Hypothalamus (tissue), 51 donors: ENCODE measurements at regions not wholly inside any gene's neighbourhood (a gene's known extent, or its start where the extent isn't known, plus 50 kb on each side); places are given as distances from the start of the nearest gene placed in this dataset.
"Not testable (repeated sequence)": the region's sequence is repeated elsewhere in the genome, so short reads cannot be mapped to it uniquely, and the experiment has no call there.

Experiments used
- DNase-seq, 51 donors: peaks; one replicate each; lab custom pipeline; 2025; lab: John Stamatoyannopoulos, UW

DNA sequence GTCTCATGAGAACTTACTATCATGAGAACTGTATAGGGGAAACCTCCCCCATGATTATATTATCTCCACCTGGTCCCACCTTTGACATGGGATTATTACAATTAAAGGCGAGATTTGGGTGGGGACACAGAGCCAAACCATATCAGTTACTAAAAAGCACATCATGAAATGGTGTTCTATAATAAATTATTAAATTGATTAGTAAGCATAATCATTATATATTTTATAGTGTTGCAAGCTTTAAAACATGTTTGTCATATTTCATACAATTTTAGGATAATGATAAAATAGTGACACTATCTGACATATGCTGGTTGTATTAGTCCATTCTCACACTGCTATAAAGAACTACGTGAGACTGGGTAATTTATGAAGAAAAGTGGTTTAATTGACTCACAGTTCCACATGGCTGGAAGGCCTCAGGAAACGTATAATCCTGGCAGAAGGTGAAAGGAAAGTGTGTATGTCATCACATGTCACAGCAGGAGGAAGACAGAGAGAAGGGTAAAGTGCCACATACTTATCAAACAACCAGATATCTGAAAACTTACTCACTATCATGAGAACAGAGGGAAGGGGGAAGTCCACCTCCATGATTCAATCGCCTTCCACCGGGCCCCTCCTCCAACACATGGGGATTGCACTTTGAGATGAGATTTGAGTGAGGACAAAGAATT, 539.2 kb upstream of the OLFM3 start:
- no peak for DNase-seq

DNA sequence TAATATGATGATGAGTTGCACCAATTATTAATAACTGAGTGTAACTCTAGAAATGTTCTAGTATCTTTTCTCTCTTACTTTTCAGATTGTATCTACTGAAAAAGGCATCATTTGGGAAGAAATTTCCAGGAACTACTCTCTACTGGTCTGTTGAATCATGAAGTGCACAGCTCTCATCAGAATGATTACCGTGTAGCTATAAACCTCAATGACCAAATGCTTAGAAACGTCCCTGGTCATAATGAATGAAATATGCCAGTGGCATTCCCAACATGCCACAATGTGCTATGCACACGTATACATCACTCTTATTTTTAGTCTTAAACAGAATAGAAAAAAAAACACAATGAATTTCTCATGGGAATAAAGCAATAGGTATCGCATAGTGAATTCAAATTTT, 534.3 kb upstream of the OLFM3 start:
- DNase-seq = no peak

DNA sequence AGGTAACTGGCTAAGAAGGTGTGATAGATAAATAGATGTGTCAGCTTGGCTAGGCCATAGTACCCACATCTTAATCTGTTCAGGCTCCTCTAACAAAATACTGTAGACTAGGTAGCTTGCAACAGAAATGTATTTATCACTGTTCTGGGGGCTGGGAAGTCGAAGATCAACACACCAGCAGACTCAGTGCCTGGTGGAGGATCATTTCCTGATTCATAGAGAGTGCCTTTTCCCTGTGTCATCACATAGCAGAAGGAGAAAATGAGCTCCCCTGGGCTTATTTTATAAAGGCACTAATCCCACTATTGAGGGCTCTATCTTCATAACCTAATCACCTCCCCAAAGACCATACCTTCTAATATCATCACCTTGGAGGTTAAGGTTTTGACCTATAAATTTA, 532.7 kb upstream of the OLFM3 start:
- DNase-seq = no peak

DNA sequence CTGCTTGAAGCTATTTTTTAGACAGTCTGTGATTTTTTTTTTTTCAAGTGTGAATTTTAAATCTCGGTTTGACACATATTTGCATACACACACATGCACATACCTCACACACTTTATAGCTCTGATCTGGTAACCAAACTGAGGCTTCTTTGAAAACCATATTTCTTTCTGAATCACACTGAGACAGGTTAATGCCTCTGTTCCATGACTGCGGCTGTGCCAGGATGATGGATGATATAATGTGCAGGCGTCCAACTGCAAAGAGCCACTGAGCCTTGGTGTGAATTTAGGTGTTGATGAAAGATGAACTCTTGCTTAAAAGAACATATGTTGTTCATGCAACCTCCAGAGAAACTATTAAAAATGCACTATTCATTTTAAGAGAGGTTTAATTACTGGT, 504.0 kb upstream of the OLFM3 start:
- no peak for DNase-seq

DNA sequence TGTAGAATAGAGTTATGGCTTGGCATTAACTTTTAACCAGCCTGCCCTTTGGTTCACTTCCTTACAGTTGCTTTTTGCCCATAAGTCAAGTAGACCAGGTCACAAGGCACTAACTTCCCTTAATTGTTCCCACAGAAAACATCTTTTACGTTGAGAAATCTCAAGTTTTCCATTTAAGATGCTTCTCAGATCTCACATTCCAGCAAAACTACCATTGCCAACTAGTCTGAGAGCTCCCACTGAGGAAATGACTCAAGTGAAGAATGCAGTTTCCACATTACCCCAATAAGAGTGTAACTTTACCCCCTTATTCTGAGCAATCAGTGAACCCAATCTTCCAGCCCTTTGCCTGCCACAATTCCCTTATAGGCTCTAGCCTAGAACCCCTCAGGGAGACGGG, 502.2 kb upstream of the OLFM3 start:
- no peak for DNase-seq

DNA sequence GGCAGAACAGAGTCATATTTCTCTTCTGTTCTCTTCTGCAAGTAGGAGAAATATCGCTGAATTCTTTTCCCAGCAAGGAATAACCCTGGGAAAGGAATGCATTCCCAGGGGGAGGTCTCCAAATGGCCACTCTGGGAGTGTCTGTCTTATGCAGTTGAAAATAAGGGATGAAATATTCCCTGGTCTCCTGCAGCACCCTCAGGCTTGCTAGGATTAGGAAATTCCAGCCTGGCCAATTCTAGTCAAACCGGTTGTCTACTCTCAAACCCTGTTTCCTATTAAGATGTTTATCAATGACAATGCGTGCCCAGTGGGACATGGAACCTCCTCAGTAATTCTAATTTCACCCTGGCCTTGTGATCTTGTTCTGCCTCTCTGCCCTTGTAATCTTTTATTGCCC, 501.1 kb upstream of the OLFM3 start:
- not testable (repeated sequence) for DNase-seq

DNA sequence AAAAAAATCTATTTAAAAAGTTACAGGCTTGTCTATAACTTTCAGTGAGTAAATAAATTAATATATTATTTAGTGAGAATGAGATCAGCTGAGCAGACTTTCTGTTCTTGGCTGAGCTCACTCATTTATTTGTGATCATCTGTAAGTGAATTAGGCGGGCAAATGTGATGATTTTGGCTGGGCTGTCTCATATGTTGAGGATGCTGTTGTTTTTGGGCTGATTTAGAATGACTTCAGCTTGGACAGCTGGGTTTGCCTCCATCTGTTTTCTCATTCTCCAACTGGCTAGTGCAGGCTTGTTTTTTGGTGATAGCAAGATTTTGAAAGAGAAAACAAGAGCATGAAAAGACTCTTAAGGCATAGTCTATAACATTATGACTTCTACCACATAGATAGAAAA, 475.8 kb upstream of the OLFM3 start:
- no peak for DNase-seq

DNA sequence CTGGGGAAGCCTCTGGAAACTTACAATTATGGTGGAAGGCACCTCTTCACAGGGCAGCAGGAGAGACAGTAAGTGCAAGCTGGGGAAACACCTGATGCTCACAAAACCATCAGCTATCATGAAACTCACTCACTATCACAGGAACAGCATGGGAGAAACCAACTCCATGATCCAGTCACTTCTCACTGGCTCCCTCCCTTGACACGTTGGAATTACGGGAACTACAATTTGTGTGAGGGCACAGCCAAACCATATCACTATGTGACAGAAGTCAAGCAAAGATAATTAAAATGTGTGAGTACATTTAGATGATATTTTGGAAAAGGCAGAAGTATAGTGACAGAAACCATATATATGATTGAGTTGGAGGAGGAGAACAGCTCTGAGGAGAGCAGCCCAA, 474.0 kb upstream of the OLFM3 start:
- no peak for DNase-seq

DNA sequence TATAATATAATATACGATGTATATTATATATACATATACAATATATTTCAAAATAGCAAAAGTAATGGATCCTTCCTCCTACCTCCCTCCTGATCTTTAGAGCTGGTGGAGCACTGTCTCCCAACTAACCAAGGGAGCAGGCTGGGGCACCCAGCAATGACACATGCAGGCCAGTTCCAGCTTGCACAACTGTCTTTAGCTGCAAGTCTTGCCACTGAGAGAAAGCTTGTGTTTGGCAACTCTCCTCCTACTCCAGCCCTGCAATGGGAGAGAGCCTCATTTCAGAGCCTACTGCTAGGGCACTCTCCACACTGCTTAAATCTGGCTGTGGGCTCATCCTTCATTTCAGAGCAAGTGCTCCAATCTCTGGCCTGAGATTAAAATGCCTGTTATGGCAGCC, 469.8 kb upstream of the OLFM3 start:
- no peak for DNase-seq

DNA sequence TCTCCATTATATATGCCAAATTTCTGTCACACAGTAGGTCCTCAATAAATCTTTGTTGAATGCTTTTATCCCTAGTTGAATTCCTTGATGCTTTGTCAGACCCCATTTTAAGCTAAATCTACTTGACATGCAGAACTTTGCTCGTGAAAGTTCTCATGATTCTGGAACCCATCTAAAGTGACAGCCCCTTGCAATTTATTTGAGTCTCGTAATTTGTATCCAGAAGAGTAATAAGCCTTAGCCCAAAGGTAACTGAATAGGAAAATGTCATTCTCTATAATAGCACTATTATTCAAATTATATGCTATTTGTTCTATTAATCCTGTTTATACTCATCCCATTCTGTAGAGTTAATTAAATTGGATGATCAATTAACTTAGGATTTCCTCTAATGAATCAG, 466.6 kb upstream of the OLFM3 start:
- no peak for DNase-seq

DNA sequence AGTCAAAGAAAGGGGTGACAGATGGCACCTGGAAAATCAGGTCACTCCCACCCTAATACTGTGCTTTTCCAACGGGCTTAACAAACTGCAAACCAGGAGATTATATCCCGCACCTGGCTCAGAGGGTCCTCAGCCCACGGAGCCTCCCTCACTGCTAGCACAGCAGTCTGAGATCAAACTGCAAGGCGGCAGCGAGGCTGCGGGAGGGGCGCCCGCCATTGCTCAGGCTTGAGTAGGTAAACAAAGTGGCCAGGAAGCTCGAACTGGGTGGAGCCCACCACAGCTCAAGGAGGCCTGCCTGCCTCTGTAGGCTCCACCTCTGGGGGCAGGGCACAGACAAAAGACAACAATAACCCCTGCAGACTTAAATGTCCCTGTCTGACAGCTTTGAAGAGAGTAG, 445.6 kb upstream of the OLFM3 start:
- DNase-seq = not testable (repeated sequence)

DNA sequence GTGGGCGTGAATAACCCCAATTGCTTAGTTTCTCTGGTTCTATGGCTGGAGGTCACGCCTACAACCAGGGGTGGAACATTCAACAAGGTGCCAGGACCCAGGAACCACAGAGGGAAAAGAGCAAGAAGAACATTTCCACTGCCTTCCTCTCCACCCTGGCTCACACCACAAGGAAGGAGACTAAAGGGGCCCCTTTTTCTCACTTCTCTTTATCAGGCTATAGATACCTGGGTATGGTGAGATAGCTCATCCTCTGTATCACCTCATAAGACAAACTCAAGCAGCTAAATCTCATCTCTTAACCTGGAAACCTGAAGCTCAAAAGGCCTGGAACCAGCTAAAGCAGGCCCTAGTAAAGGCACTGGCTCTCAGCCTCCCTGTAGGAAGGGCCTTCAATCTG, 438.8 kb upstream of the OLFM3 start:
- DNase-seq = no peak

DNA sequence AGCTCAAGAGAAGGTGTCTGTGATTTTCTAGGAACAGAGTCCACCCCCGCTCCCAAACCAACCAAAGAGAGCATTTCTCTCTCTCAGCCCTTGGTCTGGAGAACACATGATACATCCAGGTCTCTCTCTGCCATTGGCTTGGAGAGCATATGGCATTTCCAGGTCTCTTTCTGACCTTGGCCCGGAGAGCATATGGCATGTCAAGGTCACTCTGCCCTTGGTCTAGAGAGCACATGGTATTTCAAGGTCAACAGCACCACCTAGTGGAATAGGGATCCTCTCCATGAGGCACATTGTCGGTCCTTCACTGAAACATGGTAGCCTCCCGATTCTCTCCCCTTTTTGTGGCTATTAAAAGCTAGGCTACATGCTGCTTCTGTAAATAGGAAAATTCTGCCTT, 437.7 kb upstream of the OLFM3 start:
- peak in 4 of 51 donors; percentile 2 to 13 (median 8) for DNase-seq

DNA sequence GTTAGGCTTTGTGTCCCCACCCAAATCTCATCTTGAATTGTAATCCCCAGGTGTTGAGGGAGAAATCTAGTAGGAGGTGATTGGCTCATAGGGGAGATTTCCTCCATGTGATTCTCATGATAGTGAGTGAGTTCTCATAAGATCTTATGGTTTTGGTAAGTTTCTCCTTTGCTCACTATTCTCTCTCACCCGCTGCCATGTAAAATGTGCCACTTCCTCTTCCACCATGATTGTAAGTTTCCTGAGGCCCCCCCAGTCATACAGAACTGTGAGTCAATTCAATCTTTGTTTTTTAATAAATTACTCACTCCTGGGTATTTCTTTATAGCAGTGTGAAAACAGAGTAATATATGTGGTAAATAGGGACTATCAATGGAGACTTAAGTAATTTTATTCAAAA, 434.5 kb upstream of the OLFM3 start:
- no peak for DNase-seq

DNA sequence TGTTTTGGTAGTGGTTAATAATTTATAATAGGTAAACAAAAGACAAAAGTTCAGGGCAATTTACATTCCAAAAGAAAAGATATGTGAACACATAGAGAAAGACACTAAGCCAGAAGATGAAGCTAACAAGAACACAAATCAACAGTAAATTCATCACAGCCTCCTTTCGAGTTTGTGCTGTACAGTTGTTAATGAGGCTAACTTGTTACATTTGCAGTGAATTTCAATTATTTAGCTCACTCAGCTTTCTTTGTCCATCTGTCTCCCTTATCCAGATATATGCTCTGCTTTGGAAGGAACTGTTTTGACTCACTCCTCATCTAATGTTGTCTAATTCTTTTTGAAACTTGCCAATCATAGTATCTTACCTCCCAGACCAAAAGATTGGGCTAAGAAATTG, 423.3 kb upstream of the OLFM3 start:
- no peak for DNase-seq
